PC-9 (cell line): ENCODE measurements at regions not wholly inside any gene's neighbourhood (a gene's known extent, or its start where the extent isn't known, plus 50 kb on each side); places are given as distances from the start of the nearest gene placed in this dataset.

Source experiments
- EZH2 ChIP-seq: fragments of 200-600 bp; sonication (generic); IDR thresholded peaks from 2 replicates; pipeline ENCODE4 v1.8.0; 2017; ENCODE audit warnings: antibody characterized with exemption, low read depth
- TF ChIP-seq, protein P1 (sequence below): fragments of 200-600 bp; sonication (generic); conservative IDR thresholded peaks from 2 replicates; pipeline ENCODE4 v1.6.1; 2017; ENCODE audit warnings: mixed run types, antibody characterized with exemption, mild to moderate bottlenecking, moderate library complexity

- TF ChIP-seq, protein P1, sequence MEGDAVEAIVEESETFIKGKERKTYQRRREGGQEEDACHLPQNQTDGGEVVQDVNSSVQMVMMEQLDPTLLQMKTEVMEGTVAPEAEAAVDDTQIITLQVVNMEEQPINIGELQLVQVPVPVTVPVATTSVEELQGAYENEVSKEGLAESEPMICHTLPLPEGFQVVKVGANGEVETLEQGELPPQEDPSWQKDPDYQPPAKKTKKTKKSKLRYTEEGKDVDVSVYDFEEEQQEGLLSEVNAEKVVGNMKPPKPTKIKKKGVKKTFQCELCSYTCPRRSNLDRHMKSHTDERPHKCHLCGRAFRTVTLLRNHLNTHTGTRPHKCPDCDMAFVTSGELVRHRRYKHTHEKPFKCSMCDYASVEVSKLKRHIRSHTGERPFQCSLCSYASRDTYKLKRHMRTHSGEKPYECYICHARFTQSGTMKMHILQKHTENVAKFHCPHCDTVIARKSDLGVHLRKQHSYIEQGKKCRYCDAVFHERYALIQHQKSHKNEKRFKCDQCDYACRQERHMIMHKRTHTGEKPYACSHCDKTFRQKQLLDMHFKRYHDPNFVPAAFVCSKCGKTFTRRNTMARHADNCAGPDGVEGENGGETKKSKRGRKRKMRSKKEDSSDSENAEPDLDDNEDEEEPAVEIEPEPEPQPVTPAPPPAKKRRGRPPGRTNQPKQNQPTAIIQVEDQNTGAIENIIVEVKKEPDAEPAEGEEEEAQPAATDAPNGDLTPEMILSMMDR, result no peak
- TF ChIP-seq EZH2, result no peak
These were observed 350.0 kb upstream of the ST8SIA4 start for GRCh38 chr5:101253096-101253495.
